G401.6 (cell line): ENCODE measurements at regions not wholly inside any gene's neighbourhood (a gene's known extent, or its start where the extent isn't known, plus 50 kb on each side); places are given as distances from the start of the nearest gene placed in this dataset.

Experiments
- FAIRE-seq: peaks from 2 replicates; lab custom pipeline; 2012; peaks lifted over from hg19 to GRCh38; lab: Jason Lieb, UNC

GRCh38 chr6:79775222-79775621, 144.1 kb downstream of the SH3BGRL2 start:
- FAIRE-seq: no peak

DNA sequence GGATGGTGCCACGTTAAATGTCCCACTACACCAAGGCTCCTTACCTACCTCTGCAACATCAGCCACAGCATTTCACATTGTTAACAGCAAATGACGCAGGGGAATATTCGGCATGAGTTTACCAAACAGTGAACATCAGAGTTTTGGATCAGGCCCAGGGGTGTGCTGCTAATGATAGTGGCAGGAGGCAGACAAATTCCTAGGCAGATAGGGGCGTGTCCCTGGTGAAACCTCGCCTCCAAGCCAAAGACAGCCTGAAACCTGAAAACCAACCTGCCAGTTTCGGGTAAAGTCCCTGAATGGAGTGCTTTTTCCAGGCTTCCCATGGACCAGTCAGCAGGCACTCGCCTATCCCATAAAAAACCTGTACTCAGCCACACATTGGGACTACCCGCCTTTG, 133.6 kb downstream of the SH3BGRL2 start:
- FAIRE-seq: no peak

DNA sequence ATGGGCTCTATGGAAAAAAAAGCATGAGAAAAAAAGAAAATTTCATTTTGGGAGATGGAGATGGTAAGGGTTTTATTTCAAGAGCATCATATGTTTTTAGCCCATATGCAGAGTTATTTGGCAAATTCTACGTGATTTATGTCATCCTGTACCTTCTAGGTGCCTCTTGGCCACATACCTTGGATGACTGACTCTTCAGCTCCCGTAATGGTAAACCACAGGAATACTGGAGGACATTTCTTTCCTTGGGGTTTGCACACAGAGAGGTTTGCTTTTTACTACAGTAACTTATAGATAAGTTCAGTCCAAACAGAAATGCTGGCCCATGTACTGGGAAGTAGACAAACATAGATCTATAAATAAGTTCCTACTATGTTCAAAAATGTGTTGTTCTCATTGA, 132.2 kb downstream of the SH3BGRL2 start:
- FAIRE-seq: no peak

- peak; percentile 63 for FAIRE-seq
Measured at GRCh38 chr6:79762370-79762769, 131.2 kb downstream of the SH3BGRL2 start.

DNA sequence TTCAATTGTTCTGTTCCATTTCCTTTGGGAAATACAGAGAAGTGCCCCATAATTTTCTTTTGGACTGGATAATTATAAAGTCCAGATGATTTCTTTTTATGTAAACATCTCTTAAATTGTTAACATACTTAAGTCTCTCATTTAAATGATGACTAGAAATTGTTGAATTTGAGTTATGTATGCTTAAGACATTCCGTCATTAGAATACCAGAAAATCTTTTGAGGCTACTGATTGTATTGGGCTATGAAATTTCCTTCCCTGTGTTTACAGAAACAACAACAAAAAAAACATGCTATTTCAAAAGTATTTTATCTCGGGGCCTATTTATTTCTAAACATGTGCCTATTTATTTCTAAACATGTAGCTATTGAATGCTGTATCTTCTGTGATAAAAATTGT, 125.4 kb downstream of the SH3BGRL2 start:
- peak; percentile 19 for FAIRE-seq

DNA sequence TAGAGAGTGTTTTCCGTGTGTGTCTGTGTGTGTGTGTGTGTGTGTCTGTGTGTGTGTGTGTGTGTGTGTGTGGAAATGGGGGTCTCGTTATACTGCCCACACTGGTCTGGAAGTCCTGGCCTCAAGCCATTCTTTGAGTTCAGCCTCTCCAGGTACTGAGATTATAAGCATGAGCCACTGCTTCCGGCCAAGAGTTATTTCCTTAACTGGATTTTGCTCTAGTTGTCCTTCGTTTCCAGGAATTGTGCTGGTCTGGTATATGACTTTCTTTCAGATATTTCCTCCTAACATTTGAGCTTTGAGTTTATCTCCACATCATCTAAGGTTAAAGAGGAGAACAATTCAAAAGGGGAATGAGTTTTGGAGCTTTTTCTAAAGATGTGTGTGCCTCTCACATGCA, 124.8 kb downstream of the SH3BGRL2 start:
- no peak for FAIRE-seq
